GM12875 (cell line): ENCODE measurements at regions not wholly inside any gene's neighbourhood (a gene's known extent, or its start where the extent isn't known, plus 50 kb on each side); places are given as distances from the start of the nearest gene placed in this dataset.

ENCODE experiments used
- H3K4me3 ChIP-seq: one replicate; pipeline ENCODE4 v1.5.1; 2011; ENCODE audit warnings: low read depth, low read length, control low read depth
- CTCF ChIP-seq: IDR thresholded peaks from 2 replicates; pipeline ENCODE4 v1.5.1; 2011; ENCODE audit warnings: low read depth, mild to moderate bottlenecking, control low read depth, inconsistent platforms, low read length, moderate library complexity, borderline replicate concordance; ENCODE audit not compliant: insufficient read depth

- H3K4me3 ChIP-seq: no peak overlapping the region
- TF ChIP-seq CTCF: no peak
These were observed 225.2 kb downstream of the GAS1 start for GRCh38 chr9:86721843-86722705.

- TF ChIP-seq CTCF: no peak
These were observed 226.0 kb downstream of the GAS1 start for GRCh38 chr9:86721226-86721781.

GRCh38 chr9:86720639-86721225 is 226.6 kb downstream of the GAS1 start:
- no peak for TF ChIP-seq CTCF
- H3K4me3 ChIP-seq: no peak overlapping the region

More at GRCh38 chr9:86721226-86721781, 226.0 kb downstream of the GAS1 start:
- H3K4me3 ChIP-seq: no peak overlapping the region

GRCh38 chr9:86718388-86719049 is 228.8 kb downstream of the GAS1 start:
- H3K4me3 ChIP-seq: no peak overlapping the region
- TF ChIP-seq CTCF: no peak

- H3K4me3 ChIP-seq: no peak overlapping the region
- TF ChIP-seq CTCF: no peak
These were observed 230.9 kb downstream of the GAS1 start for GRCh38 chr9:86716326-86716922.

- H3K4me3 ChIP-seq: no peak overlapping the region
- TF ChIP-seq CTCF: no peak
These were observed 232.3 kb downstream of the GAS1 start for GRCh38 chr9:86714999-86715398.
